ENCODE measurements at regions not wholly inside any gene's neighbourhood (a gene's known extent, or its start where the extent isn't known, plus 50 kb on each side); places are given as distances from the start of the nearest gene placed in this dataset.

GRCh38 chr13:33352041-33352440 is 66.5 kb upstream of the STARD13 start:
- peaks cover 23% of the 10 kb centered on the region for H3K4me1 ChIP-seq (ENCODE audit: insufficient read depth, low read length)
- no peaks in the 10 kb centered on the region for H4K20me1 ChIP-seq (ENCODE audit: insufficient read depth, low read length)
- no peaks in the 10 kb centered on the region for H3K9me3 ChIP-seq (ENCODE audit: low read depth, low read length)
- no peak for DNase-seq (ENCODE audit: insufficient read length, low spot score, missing footprints)
- no peaks in the 10 kb centered on the region for H3K27me3 ChIP-seq (ENCODE audit: insufficient read depth, low read length)
- H3K4me2 ChIP-seq (ENCODE audit: insufficient read depth, low read length), result no peak overlapping the region
- no peak for TF ChIP-seq CTCF (IDR thresholded peaks at IDR 0.05; ENCODE audit: extremely low read depth, low read depth, low read length)
- H3K27ac ChIP-seq (ENCODE audit: low read depth, low read length), result no peak overlapping the region
- H3K79me2 ChIP-seq (ENCODE audit: insufficient read depth, low read length), result peaks cover 21% of the 10 kb centered on the region
- no peaks in the 10 kb centered on the region for H3K36me3 ChIP-seq (ENCODE audit: insufficient read depth, low read length)
- H3K4me3 ChIP-seq (ENCODE audit: insufficient read depth, low read length), result no peak overlapping the region
- no peak overlapping the region for H2AFZ ChIP-seq (ENCODE audit: low read length)

GRCh38 chr13:33352526-33352925 is 67.0 kb upstream of the STARD13 start:
- Histone ChIP-seq H3K4me1 (ENCODE audit: insufficient read depth, low read length) (peaks cover 23% of the 10 kb centered on the region), H3K79me2 (ENCODE audit: insufficient read depth, low read length) (peaks cover 17% of the 10 kb centered on the region), H3K27me3 (ENCODE audit: insufficient read depth, low read length) (no peaks in the 10 kb centered on the region), H3K4me3 (ENCODE audit: insufficient read depth, low read length) (no peak overlapping the region), H3K36me3 (ENCODE audit: insufficient read depth, low read length) (no peaks in the 10 kb centered on the region), H4K20me1 (ENCODE audit: insufficient read depth, low read length) (no peaks in the 10 kb centered on the region), H3K9me3 (ENCODE audit: low read depth, low read length) (no peaks in the 10 kb centered on the region), H3K27ac (ENCODE audit: low read depth, low read length) (no peak overlapping the region), H2AFZ (ENCODE audit: low read length) (no peak overlapping the region), H3K4me2 (ENCODE audit: insufficient read depth, low read length) (no peak overlapping the region)
- no peak for TF ChIP-seq CTCF (IDR thresholded peaks at IDR 0.05; ENCODE audit: extremely low read depth, low read depth, low read length)
- no peak for DNase-seq (ENCODE audit: insufficient read length, low spot score, missing footprints)

- no peak for TF ChIP-seq CTCF (IDR thresholded peaks at IDR 0.05; ENCODE audit: extremely low read depth, low read depth, low read length)
- H3K27ac ChIP-seq (ENCODE audit: low read depth, low read length), result no peak overlapping the region
- no peaks in the 10 kb centered on the region for H3K9me3 ChIP-seq (ENCODE audit: low read depth, low read length)
- H3K36me3 ChIP-seq (ENCODE audit: insufficient read depth, low read length), result no peaks in the 10 kb centered on the region
- peaks cover 21% of the 10 kb centered on the region for H3K4me1 ChIP-seq (ENCODE audit: insufficient read depth, low read length)
- DNase-seq (ENCODE audit: insufficient read length, low spot score, missing footprints), result no peak
- H2AFZ ChIP-seq (ENCODE audit: low read length), result no peak overlapping the region
- no peak overlapping the region for H3K4me3 ChIP-seq (ENCODE audit: insufficient read depth, low read length)
- H3K4me2 ChIP-seq (ENCODE audit: insufficient read depth, low read length), result no peak overlapping the region
- peaks cover 12% of the 10 kb centered on the region for H3K79me2 ChIP-seq (ENCODE audit: insufficient read depth, low read length)
- no peaks in the 10 kb centered on the region for H3K27me3 ChIP-seq (ENCODE audit: insufficient read depth, low read length)
- no peaks in the 10 kb centered on the region for H4K20me1 ChIP-seq (ENCODE audit: insufficient read depth, low read length)
These were observed 67.7 kb upstream of the STARD13 start for GRCh38 chr13:33353210-33353609.

- no peak for TF ChIP-seq CTCF (IDR thresholded peaks at IDR 0.05; ENCODE audit: extremely low read depth, low read depth, low read length)
- no peaks in the 10 kb centered on the region for H4K20me1 ChIP-seq (ENCODE audit: insufficient read depth, low read length)
- H3K4me3 ChIP-seq (ENCODE audit: insufficient read depth, low read length), result no peak overlapping the region
- no peaks in the 10 kb centered on the region for H3K27me3 ChIP-seq (ENCODE audit: insufficient read depth, low read length)
- H3K79me2 ChIP-seq (ENCODE audit: insufficient read depth, low read length), result peaks cover 12% of the 10 kb centered on the region
- peak overlapping the region; percentile 17 for H2AFZ ChIP-seq (ENCODE audit: low read length)
- H3K9me3 ChIP-seq (ENCODE audit: low read depth, low read length), result no peaks in the 10 kb centered on the region
- no peaks in the 10 kb centered on the region for H3K36me3 ChIP-seq (ENCODE audit: insufficient read depth, low read length)
- no peak overlapping the region for H3K4me2 ChIP-seq (ENCODE audit: insufficient read depth, low read length)
- H3K4me1 ChIP-seq (ENCODE audit: insufficient read depth, low read length), result peaks cover 19% of the 10 kb centered on the region
- H3K27ac ChIP-seq (ENCODE audit: low read depth, low read length), result no peak overlapping the region
- DNase-seq (ENCODE audit: insufficient read length, low spot score, missing footprints), result no peak
These were observed 68.1 kb upstream of the STARD13 start for GRCh38 chr13:33353646-33354045.

Data from osteoblast (primary cell).